Right lobe of liver (tissue), 4 donors: ENCODE measurements at regions not wholly inside any gene's neighbourhood (a gene's known extent, or its start where the extent isn't known, plus 50 kb on each side); places are given as distances from the start of the nearest gene placed in this dataset.

Experiments
- POLR2A ChIP-seq: fragments of 450-650 bp; IDR thresholded peaks from one replicate; pipeline ENCODE4 v1.6.1; 2017; ENCODE audit warnings: antibody characterized with exemption, mild to moderate bottlenecking
- TF ChIP-seq, protein P1 (sequence below), 4 donors: fragments of 200-600 bp in 3 of 4; fragments of 450-650 bp in 1 of 4; IDR thresholded peaks; one replicate each; pipeline versions ENCODE4 v1.5.1 to v1.8.0; 2016 to 2022; ENCODE audit warnings: antibody characterized with exemption in 4 of 4, mild to moderate bottlenecking in 2 of 4
- donor health status: DM: no; HTN: no; CAD: no.
- donor health status: DM: no; HTN: no; CAD: no.
- donor health status: DM: no; HTN: yes; CAD: no.

- TF ChIP-seq, protein P1, sequence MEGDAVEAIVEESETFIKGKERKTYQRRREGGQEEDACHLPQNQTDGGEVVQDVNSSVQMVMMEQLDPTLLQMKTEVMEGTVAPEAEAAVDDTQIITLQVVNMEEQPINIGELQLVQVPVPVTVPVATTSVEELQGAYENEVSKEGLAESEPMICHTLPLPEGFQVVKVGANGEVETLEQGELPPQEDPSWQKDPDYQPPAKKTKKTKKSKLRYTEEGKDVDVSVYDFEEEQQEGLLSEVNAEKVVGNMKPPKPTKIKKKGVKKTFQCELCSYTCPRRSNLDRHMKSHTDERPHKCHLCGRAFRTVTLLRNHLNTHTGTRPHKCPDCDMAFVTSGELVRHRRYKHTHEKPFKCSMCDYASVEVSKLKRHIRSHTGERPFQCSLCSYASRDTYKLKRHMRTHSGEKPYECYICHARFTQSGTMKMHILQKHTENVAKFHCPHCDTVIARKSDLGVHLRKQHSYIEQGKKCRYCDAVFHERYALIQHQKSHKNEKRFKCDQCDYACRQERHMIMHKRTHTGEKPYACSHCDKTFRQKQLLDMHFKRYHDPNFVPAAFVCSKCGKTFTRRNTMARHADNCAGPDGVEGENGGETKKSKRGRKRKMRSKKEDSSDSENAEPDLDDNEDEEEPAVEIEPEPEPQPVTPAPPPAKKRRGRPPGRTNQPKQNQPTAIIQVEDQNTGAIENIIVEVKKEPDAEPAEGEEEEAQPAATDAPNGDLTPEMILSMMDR (IDR thresholded peaks at IDR 0.05), result no peak
- no peak for TF ChIP-seq POLR2A
These were observed 160.7 kb downstream of the AASDH start for GRCh38 chr4:56226579-56226978.
